Transverse colon (tissue), 4 donors: ENCODE measurements at regions not wholly inside any gene's neighbourhood (a gene's known extent, or its start where the extent isn't known, plus 50 kb on each side); places are given as distances from the start of the nearest gene placed in this dataset.
"Not testable (repeated sequence)": the region's sequence is repeated elsewhere in the genome, so short reads cannot be mapped to it uniquely, and the experiment has no call there.

Experiments used
- DNase-seq: peaks from one replicate; pipeline ENCODE4 v3.0.0-alpha.2; 2019
- H3K27ac ChIP-seq, 4 donors: fragments of 200-600 bp; sonication (generic); 2 replicates each; pipeline ENCODE4 v1.5.1; 2016 to 2018; ENCODE audit warnings: inconsistent platforms in 4 of 4
- H3K27me3 ChIP-seq: fragments of 200-600 bp; sonication (generic); 2 replicates; pipeline ENCODE4 v1.5.1; 2017; ENCODE audit warnings: inconsistent platforms
- H3K36me3 ChIP-seq, 4 donors: fragments of 200-600 bp; sonication (generic); 2 replicates each; pipeline ENCODE4 v1.5.1; 2017 to 2019; ENCODE audit warnings: inconsistent platforms in 4 of 4
- H3K4me1 ChIP-seq, 4 donors: fragments of 200-600 bp; sonication (generic); 2 replicates each; pipeline ENCODE4 v1.5.1; 2017 to 2020; ENCODE audit warnings: inconsistent platforms in 4 of 4
- H3K4me3 ChIP-seq, 4 donors: fragments of 200-600 bp; sonication (generic); 1 replicate in 1 of 4; 2 replicates in 3 of 4; pipeline versions ENCODE4 v1.5.1 to v1.6.1; 2017 to 2019; ENCODE audit warnings: inconsistent platforms in 4 of 4
- H3K9me3 ChIP-seq, 2 donors: fragments of 200-600 bp; sonication (generic); 2 replicates each; pipeline ENCODE4 v1.5.1; 2017 to 2019; ENCODE audit warnings: inconsistent platforms in 2 of 2
- EP300 ChIP-seq: sonication (generic); formaldehyde crosslinking; IDR thresholded peaks from one replicate; pipeline ENCODE4 v1.6.1; 2017; ENCODE audit warnings: antibody characterized with exemption, low read depth
- POLR2A ChIP-seq: fragments of 450-650 bp; IDR thresholded peaks from one replicate; pipeline ENCODE4 v1.6.1; 2016; ENCODE audit warnings: antibody characterized with exemption, mild to moderate bottlenecking, moderate library complexity
- POLR2AphosphoS5 ChIP-seq, 3 donors: sonication (generic); formaldehyde crosslinking; IDR thresholded peaks; one replicate each; pipeline ENCODE4 v1.6.1; 2016; ENCODE audit warnings: antibody characterized with exemption in 3 of 3
- WGBS, 2 donors: methylation state at CpG; one replicate each; pipeline ENCODE4 v1.1.5; 2018; ENCODE audit warnings: low coverage in 1 of 2; 5-methylcytosine and 5-hydroxymethylcytosine counted together
- in situ Hi-C, 4 donors: fragments of 200-750 bp; cut with MboI; loops; one replicate each; pipeline versions ENCODE4 v1.15.0 to v1.15.1; 2017; ENCODE audit warnings: low sequenced_read_pairs in 3 of 4, low pct_ligation_motif_present in 1 of 4, low pct_unique_long_range_greater_than_20kb in 1 of 4
- intact Hi-C: fragments of 100-400 bp; cut with DNase I; formaldehyde crosslinking; loops from one replicate; pipeline ENCODE4 v1.15.1; 2023; ENCODE audit warnings: low total_unique reads
- TF ChIP-seq, protein P1 (sequence below), 5 experiments: fragments of 200-600 bp in 3 of 5; fragments of 450-650 bp in 2 of 5; sonication (generic) in 3 of 5; IDR thresholded peaks; 1 replicate in 2 of 5; 2 replicates in 3 of 5; pipeline ENCODE4 v1.5.1; 2016 to 2017; ENCODE audit warnings: antibody characterized with exemption in 5 of 5, inconsistent platforms in 3 of 5, mild to moderate bottlenecking in 2 of 5, moderate library complexity in 1 of 5

DNA sequence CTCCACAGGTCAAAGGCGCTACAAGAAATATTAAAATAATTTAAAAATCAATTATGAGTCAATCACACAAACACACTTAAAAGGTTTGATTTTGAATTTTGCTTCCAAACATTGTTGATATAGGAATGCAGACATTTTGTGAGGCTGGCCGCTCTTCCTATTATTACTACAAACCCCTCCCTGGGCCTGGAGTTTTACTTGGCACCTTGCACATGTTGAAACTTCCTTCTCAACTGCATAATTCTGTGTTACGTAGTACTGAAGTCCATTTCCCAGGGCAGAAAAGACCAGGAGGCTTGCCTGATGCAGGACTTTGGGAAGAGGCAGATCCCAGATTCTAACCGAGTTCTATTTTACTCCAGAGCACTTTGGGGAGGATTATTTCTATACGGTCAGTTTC is 71.5 kb downstream of the CYTL1 start:
- no peak for TF ChIP-seq POLR2AphosphoS5 (IDR thresholded peaks at IDR 0.05)
- TF ChIP-seq, protein P1, sequence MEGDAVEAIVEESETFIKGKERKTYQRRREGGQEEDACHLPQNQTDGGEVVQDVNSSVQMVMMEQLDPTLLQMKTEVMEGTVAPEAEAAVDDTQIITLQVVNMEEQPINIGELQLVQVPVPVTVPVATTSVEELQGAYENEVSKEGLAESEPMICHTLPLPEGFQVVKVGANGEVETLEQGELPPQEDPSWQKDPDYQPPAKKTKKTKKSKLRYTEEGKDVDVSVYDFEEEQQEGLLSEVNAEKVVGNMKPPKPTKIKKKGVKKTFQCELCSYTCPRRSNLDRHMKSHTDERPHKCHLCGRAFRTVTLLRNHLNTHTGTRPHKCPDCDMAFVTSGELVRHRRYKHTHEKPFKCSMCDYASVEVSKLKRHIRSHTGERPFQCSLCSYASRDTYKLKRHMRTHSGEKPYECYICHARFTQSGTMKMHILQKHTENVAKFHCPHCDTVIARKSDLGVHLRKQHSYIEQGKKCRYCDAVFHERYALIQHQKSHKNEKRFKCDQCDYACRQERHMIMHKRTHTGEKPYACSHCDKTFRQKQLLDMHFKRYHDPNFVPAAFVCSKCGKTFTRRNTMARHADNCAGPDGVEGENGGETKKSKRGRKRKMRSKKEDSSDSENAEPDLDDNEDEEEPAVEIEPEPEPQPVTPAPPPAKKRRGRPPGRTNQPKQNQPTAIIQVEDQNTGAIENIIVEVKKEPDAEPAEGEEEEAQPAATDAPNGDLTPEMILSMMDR (IDR thresholded peaks at IDR 0.05), result no peak
- no peak for TF ChIP-seq POLR2A
- no peak for TF ChIP-seq EP300
- H3K4me3 ChIP-seq, result no peak overlapping the region
- H3K27ac ChIP-seq, result no peak overlapping the region
- intact Hi-C loops (no loop called here), in situ Hi-C loops (no loop called here)
- 77 to 92% methylated on average over 5 of the region's 5 CpGs for WGBS, 2 donors
- H3K9me3 ChIP-seq, result no peaks in the 10 kb centered on the region
- H3K4me1 ChIP-seq, result no peaks in the 10 kb centered on the region
- DNase-seq, result no peak
- H3K27me3 ChIP-seq, result no peaks in the 10 kb centered on the region
- no peaks in the 10 kb centered on the region for H3K36me3 ChIP-seq

DNA sequence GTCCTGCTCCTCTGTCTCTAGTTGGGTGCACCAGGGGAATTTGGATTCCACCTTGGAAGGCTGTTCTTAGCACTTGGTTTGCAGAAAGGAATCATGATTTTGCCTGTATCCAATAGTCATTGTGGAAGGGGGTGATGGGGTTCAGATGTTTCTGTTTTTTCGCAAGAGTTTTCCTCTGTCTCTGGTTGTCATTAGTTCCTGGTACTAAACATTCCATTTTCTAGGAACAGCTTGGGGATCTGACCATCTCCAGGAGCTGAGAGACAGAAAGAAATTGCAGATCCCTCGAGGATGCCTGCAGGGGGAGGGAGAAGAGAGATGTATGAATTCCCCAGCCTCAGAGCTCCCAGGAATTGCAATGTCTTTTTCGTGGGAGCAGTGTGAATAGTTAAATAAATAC is 70.9 kb downstream of the CYTL1 start:
- 30 to 36% methylated on average over 2 to 3 of the region's 3 CpGs for WGBS, 2 donors
- in situ Hi-C loops, result no loop called here

DNA sequence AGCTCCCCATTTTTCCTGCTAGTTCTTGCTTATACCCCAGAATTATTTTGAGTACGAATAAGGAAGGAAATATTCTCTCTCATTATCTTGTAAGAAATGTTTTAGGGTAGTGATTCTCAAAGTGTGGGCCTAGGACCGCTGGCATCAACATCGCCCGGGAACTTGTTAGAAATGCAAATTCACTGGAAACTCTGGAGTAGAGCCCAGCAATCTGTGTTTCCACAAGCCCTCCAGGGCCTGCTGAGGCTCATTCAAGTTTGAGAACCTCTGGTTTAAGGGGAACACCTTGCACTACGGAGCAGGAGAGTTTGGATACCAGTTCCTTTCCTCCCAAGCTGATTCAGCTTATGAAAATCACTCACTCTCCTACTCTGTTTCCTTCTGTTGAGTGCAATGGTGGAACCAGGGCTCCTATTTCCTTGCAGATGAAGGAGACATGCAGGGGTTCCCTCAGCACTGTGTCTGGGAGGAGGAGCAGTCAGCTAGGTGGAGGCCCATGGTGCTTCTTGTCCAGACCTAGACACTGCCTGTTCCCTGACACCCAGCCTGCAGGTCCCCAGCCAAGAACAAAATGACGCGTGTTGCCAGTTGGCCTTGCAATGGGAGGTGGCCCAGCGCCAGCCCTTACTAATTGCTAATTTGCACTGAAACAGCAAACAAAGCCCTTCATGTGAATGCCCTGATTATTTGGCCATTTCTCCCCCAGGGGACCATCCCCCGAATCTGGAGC is 68.5 kb downstream of the CYTL1 start:
- Histone ChIP-seq H3K36me3 (no peaks in the 10 kb centered on the region), H3K27ac (no peak overlapping the region), H3K4me1 (no peaks in the 10 kb centered on the region), H3K27me3 (no peaks in the 10 kb centered on the region), H3K4me3 (no peak overlapping the region), H3K9me3 (no peaks in the 10 kb centered on the region)
- in situ Hi-C loops (no loop called here), intact Hi-C loops (no loop called here)
- TF ChIP-seq POLR2A (no peak), POLR2AphosphoS5 (IDR thresholded peaks at IDR 0.05) (no peak), EP300 (no peak)
- TF ChIP-seq, protein P1 (IDR thresholded peaks at IDR 0.05), result no peak
- no peak for DNase-seq
- 75 to 79% methylated on average over 2 to 9 of the region's 9 CpGs for WGBS, 2 donors

More for the DNA sequence above, 70.9 kb downstream of the CYTL1 start:
- intact Hi-C loops, result no loop called here
- DNase-seq, result no peak
- Histone ChIP-seq H3K36me3 (no peaks in the 10 kb centered on the region), H3K27ac (no peak overlapping the region), H3K4me1 (no peaks in the 10 kb centered on the region), H3K9me3 (no peaks in the 10 kb centered on the region), H3K27me3 (no peaks in the 10 kb centered on the region), H3K4me3 (no peak overlapping the region)
- TF ChIP-seq, protein P1 (IDR thresholded peaks at IDR 0.05), result no peak
- TF ChIP-seq EP300 (no peak), POLR2A (no peak), POLR2AphosphoS5 (IDR thresholded peaks at IDR 0.05) (no peak)

DNA sequence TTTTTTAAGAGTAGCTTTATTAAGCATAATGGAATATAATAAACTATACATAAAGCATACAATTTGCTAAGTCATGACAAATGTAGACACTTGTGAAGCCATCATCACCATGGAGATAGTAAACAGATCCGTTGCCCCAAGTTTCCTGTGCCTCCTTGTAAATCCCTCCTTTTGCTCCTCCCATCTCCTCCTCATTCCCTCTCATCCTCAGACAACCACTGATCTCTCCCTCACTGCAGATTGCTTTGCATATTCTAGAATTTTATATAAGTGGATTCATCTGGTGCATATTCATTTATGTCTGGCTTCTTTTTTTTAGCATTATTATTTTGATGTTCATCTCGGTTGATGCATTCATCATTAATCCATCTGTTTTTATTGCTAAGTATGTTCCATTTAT is 67.0 kb downstream of the CYTL1 start:
- no peaks in the 10 kb centered on the region for H3K27me3 ChIP-seq
- intact Hi-C loops (no loop called here), in situ Hi-C loops (no loop called here)
- H3K4me1 ChIP-seq, result no peaks in the 10 kb centered on the region
- H3K4me3 ChIP-seq, result no peak overlapping the region
- DNase-seq, result no peak
- TF ChIP-seq EP300 (no peak), POLR2A (no peak), POLR2AphosphoS5 (IDR thresholded peaks at IDR 0.05) (no peak)
- TF ChIP-seq, protein P1 (IDR thresholded peaks at IDR 0.05), result no peak
- WGBS, 2 donors, result 67 to 68% methylated on average over 2 of the region's 2 CpGs
- no peaks in the 10 kb centered on the region for H3K36me3 ChIP-seq
- H3K9me3 ChIP-seq, result no peaks in the 10 kb centered on the region
- H3K27ac ChIP-seq, result no peak overlapping the region

DNA sequence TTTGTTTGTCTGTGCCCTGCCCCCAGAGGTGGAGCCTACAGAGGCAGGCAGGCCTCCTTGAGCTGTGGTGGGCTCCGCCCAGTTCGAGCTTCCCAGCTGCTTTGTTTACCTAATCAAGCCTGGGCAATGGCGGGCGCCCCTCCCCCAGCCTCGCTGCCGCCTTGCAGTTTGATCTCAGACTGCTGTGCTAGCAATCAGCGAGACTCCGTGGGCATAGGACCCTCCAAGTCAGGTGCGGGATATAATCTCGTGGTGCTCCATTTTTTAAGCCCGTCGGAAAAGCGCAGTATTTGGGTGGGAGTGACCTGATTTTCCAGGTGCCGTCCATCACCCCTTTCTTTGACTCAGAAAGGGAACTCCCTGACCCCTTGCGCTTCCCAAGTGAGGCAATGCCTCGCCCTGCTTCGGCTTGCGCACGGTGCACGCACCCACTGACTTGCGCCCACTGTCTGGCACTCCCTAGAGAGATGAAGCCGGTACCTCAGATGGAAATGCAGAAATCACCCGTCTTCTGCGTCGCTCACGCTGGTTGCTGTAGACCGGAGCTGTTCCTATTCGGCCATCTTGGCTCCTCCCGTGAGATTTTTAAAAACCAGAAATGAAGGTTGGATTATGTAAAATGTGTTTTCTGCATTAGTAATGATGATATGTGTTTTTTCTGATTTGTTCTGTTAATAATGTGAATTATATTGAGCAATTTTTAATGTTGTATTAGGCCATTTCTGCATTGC is 59.7 kb downstream of the CYTL1 start:
- DNase-seq, intact Hi-C loops, in situ Hi-C loops, H3K27ac ChIP-seq, H3K27me3 ChIP-seq, H3K4me1 ChIP-seq, H3K4me3 ChIP-seq, H3K36me3 ChIP-seq: not testable (repeated sequence)
- peaks cover 24 to 35% of the 10 kb centered on the region in 2 donors for H3K9me3 ChIP-seq
- 94 to 97% methylated on average over 7 to 23 of the region's 29 CpGs for WGBS, 2 donors
